Daoy (cell line): ENCODE measurements at regions not wholly inside any gene's neighbourhood (a gene's known extent, or its start where the extent isn't known, plus 50 kb on each side); places are given as distances from the start of the nearest gene placed in this dataset.
"Not testable (repeated sequence)": the region's sequence is repeated elsewhere in the genome, so short reads cannot be mapped to it uniquely, and the experiment has no call there.

Experiments
- DNase-seq: peaks from one replicate; pipeline ENCODE4 v3.0.0-alpha.2; 2015; ENCODE audit warnings: low read depth

DNA sequence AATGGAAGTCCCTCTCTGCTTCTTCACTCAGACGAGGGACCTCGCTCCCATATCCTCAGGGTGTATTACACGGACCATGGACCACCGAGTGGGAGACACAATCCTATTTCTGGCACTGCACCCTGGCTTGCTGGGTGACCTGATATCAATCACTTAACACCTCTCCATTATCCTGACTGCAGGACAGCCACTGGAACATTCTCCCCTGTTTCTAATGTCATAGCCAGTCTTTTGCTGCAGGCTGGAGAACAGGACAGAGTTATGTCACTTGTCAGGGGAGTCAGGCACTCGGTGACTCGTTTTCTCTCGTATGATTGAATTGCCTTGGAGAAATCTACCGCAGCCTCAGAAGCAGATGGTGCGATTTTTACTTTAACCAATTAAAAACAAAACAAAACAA, 219.1 kb upstream of the IGFBP7 start:
- no peak for DNase-seq

DNA sequence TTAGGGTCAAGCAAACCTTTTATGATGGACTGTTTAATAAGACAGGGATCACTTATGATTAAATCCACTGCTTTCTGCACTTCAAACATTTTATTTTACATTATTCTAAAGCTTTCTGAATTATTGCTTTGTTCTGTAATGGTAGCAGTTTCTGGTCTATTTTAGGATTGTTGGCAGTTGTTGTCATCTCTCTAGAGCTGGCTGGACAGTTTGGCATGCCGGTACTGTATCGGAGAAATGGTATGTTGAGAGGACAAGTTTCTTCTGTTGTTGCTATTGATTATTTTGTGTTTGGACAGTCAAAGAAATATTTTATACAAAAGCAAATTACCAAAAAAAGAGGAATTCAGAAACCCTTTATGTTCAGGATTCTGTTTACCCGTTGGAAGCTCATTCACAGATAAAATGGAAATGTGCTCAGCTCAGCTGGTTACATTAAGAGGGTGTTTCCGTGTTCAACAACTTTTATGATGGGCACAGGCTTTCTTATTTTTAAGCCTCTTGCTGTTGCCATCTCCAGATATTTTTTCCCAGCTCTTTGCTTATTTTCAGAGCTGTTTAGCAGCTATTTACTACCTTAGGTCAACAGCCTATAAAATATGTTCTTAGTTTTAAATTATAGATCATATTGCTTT, 214.6 kb upstream of the IGFBP7 start:
- DNase-seq = no peak

DNA sequence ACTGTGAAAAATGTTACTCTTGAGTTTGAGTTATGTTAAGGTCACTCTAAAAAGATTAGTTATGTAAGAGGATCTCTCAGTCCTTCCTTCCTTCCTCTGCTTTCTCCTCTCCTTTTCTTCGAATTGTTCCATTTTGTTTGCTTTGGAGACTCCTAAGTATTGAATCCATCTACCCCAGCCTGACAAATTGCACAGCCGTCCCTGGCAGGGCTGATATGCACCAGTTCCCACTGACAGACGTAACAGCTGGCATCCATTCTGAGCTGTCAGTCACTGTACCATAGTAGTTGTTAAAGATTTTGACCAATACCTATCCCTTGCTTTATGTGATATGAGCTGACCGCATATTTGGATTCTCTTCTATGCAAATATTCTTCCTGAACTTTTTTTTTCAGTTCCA, 210.7 kb upstream of the IGFBP7 start:
- DNase-seq = no peak

DNA sequence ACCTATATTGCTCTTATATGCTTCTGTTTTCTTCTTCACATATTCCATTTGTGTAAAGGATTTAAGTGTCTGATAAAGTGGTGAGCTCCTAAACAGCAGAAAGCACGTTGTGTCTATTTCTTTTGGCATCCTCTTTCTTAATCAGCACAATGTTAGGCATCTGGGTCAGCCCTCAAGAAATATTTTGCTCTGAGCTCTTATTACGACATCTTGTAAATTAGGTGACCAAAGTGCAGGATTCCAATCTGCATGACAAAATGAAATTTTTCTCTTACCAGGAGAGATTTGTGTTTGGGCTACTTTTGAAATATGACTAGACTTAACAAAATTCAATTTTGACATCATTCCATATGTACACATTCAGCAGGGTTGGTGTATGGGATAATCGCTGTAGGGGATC, 210.0 kb upstream of the IGFBP7 start:
- DNase-seq = no peak

DNA sequence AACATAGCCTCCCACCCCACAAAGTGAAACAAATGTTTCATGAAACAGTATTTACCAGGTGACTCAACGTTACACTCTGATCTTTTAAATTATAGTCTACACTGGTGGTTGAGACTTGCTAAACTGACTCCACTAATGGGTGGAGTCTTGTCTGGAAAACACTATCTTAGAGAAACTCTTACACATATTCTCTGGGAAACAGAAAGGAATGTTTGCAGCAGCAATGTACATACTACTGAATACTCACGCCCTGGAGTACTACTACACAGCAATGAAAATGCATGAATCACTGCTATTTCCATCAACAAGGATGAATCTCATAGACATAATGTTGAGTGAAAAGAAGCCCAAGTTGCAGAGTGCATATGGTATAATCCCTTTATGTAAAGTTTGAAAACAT, 208.5 kb upstream of the IGFBP7 start:
- no peak for DNase-seq

DNA sequence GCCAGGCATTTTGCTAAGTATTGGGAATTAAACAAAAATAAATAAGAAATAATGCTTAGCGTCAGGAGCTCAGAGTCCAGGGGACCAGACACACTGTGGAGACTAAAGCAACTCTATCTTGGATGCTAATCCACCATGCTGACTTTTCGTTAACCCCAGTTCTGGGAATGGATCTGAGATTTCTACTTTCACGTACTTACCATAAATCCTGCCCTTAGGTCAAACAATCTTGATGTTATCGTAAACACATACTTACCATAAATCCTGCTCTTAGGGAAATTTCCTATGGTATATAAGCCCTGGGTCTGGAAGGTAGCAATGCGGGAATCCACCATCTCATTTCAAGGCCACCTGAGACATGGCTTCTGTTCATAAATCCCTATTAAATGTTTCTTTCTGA, 204.5 kb upstream of the IGFBP7 start:
- no peak for DNase-seq

DNA sequence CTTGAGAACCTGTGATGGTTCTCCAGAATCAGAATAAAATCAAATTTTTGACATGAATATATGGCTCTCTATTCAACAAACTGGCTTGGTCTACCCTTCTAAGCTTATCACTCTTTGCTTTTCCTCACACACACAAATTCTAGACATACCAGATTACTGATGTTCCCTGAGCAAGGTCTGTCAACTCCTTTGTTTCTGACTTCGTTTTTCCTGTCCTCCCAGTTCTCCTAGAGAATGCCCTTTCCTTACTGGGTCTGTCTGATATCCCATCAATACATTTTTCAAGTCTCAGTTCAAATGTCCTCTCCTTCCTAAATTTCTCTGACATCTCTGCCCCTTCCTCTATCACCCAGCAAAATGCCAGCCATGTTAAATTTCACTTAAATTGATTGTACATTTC, 202.1 kb upstream of the IGFBP7 start:
- DNase-seq = no peak

DNA sequence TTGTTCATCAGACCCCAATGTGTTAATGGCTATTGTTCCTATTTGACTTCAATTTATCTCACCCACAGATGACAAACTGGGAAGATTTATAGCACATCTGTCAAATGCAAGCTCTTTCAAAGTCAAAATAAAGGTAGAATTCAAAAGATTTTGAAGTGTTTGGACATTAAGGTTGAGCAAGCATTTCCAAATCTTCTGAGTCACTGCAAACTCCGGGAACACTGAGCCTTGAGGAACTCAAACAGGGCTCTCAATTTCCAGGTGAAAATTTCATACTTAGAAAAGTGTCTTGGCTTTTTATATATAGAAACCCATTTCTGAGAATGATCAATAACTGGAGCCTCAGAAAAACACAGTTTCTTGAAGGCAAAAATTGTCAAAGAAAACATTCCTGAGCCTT, 199.5 kb upstream of the IGFBP7 start:
- DNase-seq = no peak

DNA sequence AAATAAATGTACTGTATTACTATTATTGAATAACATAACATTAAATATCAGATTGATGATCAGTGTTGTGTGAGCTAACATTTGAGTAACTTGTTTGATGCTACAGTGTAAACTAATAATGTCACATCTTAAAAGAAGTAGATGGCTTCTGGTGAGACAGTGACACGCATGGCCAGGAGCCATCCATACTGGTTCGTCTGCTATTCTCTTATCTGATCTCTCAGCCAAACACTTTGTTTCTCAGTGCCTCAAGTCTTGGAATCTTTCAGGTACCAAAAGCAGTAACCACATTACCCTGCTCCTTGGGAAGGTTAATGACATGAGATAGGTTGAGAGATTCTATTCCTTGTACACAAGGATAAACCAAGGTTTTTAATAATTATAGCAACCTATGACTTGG, 198.1 kb upstream of the IGFBP7 start:
- DNase-seq = no peak

DNA sequence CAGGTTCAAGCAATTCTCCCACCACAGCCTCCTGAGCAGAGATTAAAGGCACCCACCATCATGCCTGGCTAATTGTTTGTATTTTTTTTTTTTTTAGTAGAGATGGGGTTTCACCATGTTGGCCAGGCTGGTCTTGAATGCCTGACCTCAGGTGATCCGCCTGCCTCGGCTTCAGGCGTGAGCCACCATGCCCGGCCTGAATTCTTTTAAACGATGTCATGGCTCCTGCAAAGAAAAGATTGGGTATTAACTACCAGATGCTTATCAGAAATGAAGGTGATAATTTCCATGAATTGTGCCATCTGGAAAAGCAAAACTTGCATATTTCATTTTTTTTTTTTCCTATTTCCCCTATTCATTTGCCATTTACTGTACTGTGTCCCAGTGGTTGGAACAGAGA, 195.7 kb upstream of the IGFBP7 start:
- DNase-seq = no peak

DNA sequence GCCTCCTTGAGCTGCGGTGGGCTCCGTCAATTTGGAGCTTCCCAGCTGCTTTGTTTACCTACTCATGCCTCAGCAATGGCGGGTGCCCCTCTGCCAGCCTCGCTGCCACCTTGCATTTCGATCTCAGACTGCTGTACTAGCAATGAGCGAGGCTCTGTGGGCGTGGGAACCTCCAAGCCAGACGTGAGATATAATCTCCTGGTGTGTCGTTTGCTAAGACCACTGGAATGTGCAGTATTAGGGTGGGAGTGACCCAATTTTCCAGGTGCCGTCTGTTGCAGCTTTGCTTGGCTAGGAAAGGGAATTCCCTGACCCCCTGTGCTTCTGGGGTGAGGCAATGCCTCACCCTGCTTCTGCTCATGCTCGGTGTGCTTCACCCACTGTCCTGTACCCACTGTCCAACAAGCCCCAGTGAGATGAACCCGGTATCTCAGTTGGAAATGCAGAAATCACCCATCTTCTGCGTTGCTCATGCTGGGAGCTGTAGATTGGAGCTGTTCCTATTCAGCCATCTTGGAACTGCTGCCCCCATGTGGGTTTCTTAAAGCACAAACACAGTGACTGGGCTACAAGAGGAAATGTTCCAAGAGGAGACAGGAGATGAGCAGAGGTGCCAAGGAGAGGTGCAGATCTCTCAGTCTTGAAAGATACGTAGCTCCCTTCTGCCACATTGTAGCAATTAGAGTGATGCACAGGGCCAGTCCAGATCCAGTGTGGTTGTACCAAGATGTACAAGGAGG, 193.0 kb upstream of the IGFBP7 start:
- DNase-seq = peak; percentile 2

DNA sequence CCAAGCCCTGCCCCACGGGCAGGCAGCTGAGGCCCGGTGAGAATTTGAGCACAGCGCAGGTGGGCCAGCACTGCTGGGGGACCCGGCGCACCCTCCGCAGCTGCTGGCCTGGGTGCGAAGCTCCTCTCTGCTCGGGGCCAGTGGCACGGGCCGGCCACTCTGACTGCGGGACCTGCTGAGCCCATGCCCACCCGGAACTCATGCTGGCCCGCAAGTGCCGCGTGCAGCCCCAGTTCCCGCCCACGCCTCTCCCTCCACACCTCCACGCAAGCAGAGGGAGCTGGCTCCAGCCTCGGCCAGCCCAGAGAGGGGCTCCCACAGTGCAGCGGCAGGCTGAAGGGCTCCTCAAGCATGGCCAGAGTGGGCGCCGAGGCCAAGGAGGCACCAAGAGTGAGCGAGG, 190.1 kb upstream of the IGFBP7 start:
- DNase-seq = not testable (repeated sequence)

DNA sequence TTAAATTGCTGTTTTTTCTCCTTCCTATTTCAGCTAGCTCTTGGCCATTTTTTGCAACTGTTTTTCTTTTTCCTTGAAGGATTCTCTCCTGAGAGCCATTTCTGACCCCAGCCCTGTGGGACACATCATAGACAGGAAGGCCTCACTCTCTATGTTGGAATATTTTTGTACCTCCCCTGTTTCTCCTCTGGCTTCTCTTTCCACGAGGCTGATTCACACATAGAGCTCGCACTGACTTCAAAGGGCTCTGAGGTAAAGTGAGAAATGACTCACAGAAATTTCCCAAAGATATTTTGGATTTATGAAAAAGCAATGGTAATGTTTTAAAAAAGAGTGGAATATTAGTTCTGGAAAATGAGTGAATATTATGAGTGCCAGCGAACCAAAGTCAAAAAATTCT, 181.7 kb upstream of the IGFBP7 start:
- peak; percentile 9 for DNase-seq

DNA sequence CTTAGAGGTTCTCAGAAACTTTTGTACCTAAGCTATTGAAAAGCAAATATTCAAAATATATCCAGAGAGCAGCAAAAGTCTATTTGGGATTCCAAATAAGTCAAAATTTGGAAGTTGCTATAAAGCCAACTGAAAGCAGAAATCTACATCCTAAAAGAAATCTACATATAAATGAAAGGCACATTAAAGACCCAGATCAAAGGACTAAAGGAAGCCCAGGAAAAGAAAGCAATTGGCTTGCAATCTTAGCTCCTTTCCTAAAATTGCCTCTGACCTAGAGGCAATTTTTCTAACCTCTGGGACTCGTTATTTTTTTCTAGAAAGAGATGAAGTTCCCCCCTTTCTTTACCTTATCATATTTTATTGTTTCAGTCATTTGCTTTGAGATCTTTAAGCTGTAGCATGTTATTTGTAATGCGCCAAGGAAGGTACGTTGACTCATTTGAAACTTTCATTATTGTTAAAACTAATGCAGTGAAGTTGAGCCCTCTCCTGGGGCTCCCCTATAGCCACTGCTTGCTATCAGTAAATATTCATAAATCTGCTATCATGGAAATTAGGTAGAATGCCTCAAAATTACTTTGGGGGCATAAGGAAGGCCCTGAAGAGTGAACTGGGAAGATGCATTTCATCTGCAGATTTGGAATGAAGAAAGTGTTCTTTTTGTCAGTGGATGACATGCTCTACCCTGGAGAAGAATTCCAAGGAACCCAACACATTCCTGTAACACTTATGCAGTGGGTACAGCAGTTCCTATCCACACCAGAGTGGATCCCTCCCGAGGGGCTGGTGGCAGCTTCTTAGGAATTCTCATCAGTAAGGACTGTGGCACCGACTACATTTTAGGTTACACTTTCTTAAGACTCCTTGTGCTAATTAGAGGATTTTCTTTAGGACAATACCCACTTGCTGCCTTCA, 177.8 kb upstream of the IGFBP7 start:
- no peak for DNase-seq

DNA sequence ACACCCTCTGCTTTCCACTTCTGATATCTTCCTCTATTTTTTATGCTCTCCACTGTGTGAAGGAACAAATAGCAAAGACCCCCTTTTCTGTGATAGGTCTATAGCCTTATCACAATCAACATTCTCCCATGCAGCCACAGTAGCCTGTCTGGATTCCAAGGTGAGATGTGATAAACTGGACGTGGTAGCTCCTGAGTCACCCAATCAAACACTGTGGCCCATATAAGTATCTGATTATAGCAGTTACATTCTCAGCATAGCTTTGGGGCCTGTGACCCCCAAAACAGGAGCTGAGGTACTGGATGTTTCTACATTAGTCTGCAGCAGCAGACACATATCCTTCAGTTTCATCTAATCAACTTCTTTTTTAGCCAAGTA, 172.7 kb upstream of the IGFBP7 start:
- DNase-seq = no peak

DNA sequence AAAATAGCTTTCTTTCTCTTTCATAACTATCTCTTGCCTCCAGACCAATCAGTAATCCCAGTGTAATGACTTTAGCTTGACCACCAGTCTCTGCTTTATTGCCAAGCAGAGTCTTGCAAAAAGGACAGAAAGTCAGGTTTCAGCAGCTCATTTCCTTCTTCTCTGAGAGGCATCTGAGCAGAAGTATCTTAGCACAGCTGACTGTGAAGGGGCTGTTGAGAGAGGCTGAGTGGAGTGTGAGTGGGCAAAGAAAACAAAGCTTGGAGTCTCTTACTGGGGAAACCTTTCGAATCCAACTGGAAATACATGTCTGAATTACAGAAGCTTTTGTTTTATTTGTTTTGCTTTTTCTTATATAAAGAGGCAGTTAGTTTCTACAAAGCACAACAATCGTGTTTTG, 170.3 kb upstream of the IGFBP7 start:
- DNase-seq = no peak

DNA sequence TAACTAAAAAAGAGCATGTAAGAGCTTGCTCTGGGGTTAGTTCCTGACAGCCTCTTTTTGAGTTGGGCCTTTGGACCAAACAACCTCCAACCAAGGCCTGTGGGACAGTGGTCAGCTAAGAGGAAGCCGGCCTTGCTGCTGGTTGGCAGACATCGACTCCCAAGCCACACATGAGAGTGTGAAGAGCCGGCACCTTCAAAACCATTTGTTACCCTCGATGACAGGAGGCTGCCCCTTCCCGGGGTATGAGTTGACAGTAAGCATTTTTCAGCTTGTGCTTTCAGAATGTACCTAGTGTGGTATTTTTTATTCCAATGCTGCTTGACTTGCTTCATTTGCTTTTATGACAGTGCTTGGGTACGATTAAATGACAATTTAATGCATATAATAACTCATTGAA, 168.6 kb upstream of the IGFBP7 start:
- no peak for DNase-seq

DNA sequence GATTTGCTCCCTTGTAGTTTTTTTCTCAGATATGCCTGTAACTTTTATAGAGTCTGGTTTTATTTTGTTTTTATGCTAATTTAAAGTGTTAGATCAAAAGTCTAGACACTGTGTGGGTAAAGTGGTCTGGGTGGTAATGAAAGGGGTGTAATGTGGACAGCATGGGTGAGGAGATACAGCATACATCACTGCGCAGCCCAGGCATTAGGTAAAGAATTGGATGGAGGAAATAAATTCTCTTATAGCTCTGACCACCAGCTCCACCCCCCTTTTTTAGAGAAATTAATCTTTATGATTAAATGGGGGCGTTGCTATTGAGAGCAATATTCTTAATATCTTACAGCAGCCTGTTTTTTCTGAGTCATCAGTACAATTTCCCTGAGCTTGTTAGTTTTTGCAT, 163.9 kb upstream of the IGFBP7 start:
- no peak for DNase-seq

DNA sequence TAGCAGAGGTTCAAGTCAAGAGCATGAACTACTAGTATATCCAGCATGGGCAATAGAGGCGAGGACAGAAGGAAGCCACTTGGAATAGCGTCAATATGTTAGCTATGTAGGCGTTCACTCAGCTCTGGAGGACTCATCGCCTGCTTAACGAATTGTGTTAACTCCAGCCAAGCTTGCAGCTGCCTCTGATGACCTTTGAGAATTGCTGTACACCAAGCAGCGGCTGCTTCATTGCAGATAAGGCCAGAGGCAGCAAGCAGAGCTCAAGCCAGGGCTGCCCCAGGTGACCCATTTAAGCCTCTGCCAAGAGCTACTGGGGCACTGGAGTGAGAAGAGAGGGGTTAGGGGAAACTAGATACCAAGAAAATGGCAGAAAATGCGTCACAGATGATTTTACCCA, 160.2 kb upstream of the IGFBP7 start:
- no peak for DNase-seq

DNA sequence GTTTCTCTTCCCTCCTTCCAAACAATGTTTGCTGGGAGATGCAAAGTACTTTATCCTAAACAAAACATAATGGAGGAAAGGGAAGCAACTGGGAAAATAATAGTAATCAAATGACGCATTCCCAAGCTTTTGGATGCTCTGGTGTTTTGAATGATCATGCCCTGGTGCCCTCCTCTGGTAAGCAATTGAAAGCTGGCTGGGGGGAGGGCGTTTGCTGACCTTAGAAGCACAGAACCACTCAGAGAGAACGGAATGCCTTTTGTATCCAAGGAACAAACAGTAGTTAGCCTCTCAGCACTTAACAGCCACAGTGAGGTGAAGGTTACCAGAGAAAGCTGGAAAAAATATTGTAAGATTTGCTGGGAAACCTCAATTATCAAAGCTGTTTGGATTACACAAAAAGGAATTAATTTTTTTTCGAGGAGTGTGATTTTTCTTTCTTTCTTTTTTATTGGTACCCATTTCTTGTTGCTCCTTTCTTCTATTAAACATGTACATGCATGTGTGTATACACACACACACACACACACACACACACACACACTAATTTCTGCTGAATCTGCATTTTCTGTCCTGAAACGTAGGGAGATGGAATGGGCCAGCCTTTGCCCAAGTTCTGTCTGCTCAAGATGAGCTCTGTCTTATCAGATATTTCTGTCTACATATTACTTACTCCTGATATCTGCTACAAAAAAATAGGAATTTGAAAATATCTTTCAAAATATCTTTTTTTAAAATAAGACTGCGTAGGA, 155.8 kb upstream of the IGFBP7 start:
- no peak for DNase-seq

DNA sequence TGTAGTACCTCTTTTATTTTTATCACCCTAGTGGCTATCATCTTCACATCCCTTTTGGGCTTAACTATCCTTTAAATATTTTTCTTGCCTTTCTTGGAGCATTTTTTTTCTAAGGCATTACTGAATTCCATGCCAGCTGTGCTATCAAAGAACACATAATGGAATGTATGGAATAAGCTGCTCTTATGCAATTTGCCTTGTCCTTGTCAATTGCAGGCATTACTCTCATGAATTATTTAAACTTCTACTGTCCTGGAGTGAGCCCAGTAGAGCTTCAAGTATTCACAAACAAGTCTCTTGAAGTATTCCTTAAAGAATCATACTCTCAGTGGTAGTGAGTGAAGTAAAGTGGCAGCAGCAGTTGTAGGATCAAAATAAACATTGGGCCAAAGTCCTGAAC, 144.6 kb upstream of the IGFBP7 start:
- no peak for DNase-seq

DNA sequence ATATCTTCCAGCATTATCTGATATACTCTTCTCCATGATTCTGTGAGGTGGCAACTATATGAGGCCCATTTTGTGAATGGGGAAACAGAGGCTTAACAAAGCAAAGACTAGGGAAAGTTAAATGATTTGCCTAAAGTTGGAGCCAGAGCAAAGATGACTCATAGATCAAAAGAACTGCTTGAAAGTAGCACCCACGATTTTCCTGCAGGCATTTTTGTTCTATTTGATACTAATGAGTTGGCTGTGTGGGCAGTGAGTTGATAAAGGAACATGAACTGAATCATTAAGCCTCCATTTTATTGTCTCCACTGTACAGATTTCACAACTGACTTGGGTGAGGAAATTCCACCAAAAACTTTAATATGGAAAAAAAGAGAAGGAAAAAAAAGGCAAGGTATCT, 138.9 kb upstream of the IGFBP7 start:
- DNase-seq = peak; percentile 5
